Vagina (tissue), 2 donors: ENCODE measurements at regions not wholly inside any gene's neighbourhood (a gene's known extent, or its start where the extent isn't known, plus 50 kb on each side); places are given as distances from the start of the nearest gene placed in this dataset.

Experiments
- POLR2A ChIP-seq, 2 donors: fragments of 450-650 bp; IDR thresholded peaks; one replicate each; pipeline ENCODE4 v1.6.1; 2017; ENCODE audit warnings: antibody characterized with exemption in 2 of 2, mild to moderate bottlenecking in 2 of 2, moderate library complexity in 2 of 2
- TF ChIP-seq, protein P1 (sequence below), 3 experiments: fragments of 450-650 bp in 2 of 3; fragments of 200-600 bp in 1 of 3; sonication (generic) in 1 of 3; IDR thresholded peaks; one replicate each; pipeline ENCODE4 v1.5.1; 2017 to 2019; ENCODE audit warnings: antibody characterized with exemption in 3 of 3, mild to moderate bottlenecking in 2 of 3, moderate library complexity in 2 of 3

DNA sequence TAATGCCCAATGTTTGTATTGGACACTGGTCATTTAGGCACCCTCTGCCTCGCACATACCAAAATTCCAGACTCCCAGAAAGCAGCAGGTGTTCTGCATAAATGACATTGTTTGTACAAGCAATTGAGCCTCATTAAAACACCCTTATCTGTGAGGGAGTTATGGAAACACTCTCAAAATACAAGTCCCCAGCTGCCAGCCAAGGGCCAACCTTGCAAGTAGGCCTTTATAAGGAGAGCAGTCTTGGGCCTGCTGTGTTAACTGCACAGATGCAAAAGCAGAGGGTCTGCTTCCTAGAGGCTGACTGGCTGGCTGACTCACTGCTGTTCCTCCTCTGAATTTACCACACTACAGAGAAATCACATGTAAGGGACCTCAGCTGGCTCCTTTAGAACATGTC lies 150.4 kb upstream of the HMGN3 start:
- TF ChIP-seq, protein P1, sequence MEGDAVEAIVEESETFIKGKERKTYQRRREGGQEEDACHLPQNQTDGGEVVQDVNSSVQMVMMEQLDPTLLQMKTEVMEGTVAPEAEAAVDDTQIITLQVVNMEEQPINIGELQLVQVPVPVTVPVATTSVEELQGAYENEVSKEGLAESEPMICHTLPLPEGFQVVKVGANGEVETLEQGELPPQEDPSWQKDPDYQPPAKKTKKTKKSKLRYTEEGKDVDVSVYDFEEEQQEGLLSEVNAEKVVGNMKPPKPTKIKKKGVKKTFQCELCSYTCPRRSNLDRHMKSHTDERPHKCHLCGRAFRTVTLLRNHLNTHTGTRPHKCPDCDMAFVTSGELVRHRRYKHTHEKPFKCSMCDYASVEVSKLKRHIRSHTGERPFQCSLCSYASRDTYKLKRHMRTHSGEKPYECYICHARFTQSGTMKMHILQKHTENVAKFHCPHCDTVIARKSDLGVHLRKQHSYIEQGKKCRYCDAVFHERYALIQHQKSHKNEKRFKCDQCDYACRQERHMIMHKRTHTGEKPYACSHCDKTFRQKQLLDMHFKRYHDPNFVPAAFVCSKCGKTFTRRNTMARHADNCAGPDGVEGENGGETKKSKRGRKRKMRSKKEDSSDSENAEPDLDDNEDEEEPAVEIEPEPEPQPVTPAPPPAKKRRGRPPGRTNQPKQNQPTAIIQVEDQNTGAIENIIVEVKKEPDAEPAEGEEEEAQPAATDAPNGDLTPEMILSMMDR (IDR thresholded peaks at IDR 0.05): no peak
- TF ChIP-seq POLR2A (IDR thresholded peaks at IDR 0.05): no peak
